Putamen (tissue), 1 donor: ENCODE measurements at regions not wholly inside any gene's neighbourhood (a gene's known extent, or its start where the extent isn't known, plus 50 kb on each side); places are given as distances from the start of the nearest gene placed in this dataset.

ENCODE experiments used
- DNase-seq: peaks from one replicate; pipeline ENCODE4 v3.0.0-alpha.2; 2016; ENCODE audit warnings: low spot score

DNA sequence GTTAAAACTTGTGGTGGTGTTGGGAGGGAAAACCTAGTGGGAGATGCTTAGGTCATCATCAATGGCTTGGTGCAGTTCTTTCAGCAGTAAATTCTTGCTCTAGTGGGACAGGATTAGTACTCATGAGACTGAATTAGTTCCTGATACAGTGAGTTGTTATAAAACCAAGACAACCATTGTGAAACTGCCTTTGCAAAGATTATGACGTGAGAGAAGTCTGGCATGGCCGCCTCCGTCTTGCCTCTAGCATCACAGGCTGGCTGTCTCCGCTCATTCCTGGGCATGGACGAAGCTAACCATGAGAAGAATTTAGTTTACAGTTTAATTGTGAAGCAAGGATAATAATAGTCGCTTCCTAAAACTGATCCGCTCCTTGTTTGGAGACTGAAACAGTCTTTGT lies 186.4 kb downstream of the KIF20B start:
- DNase-seq: no peak

DNA sequence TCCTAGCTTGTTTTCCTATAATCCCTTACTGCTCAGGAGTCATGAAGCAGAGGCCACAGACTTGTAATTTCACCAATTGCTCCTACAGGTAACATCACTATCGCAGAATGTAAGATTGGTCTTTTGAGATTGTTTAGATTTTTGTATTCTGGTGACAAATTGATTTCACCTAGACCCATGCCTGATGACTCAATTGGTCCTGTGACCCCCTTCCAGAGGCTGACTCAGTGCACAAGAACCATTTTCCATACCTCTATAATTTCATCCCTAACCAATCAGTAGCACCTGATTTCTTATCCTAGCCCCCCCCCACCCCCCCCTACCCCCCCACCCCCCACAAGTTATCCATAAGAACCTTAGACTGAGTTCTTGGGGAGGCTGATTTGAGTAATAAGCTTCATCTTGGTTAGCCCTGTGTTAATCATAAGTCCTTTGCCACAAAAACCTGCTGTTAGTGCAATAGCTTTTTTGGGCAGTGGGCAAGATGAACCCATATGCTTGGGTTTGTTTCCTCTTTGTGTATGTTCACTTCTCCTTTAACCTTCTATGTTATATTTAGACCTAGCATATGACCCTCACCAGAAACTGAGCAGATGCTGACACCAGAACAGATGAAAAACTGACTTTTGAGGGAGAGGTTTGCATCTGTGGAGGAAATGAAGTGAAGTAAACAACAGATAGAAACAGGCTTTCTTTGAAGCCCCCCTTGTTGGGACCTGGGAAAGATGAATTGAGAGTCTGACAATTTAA lies 187.1 kb downstream of the KIF20B start:
- DNase-seq: peak; percentile 39

DNA sequence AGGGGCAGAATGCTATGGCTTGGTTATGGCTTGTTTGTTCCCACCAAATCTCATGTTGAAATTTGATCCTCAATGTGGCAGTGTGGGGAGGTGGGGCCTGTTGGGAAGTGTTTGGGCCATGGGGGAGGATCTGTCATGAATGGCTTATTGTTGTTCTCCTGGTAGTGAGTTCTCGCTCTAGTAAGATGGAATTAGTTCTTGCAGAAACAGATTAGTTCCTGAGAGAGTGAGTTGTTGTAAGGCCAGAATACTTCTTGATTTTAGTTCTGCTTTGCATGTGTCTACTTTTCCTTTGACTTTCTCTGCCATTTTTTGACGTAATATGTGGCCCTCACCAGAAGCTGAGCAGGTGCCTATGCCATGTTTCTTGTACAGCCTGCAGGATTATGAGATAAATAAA lies 188.2 kb downstream of the KIF20B start:
- peak; percentile 10 for DNase-seq

DNA sequence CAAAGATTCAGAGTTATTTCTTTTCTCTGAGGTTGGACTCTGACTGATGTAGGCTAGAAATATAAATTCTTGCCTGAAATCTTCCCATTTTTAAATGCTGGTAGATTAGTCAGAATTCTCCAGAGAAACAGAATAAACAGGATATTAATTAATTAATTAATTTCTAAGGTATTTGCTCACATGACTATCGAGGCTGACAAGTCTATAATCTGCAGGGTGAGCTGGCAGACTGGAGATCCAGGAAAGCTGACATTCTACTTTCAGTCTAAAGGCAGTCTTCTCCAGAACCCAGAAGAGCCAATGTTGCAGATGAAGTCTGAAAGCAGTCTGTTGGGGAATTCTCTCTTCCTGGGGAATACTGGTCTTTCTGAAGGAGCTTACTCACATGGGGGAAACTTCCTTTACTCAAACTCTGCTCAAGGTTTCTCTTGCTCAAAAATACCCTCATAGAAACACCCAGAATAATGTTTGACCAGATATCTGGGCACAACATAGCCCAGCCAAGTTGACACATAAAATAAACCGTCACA lies 189.7 kb downstream of the KIF20B start:
- DNase-seq: no peak

DNA sequence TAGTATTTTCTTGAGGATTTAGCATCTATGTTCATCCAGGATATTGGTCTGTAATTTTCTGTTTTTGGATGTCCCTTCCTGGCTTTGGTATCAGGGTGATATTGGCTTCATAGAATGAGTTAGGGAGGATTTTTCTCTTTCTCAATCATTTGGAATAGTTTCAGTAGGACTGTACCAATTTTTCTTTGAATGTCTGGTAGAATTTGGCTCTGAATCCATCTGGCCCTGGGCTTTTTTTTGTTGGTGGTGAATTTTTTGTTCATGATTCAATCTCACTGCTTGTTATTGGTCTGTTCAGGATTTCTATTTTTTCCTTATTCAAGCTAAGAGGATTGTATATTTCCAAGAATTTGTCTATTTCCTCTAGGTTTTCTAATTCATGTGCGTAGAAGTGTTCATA lies 192.7 kb downstream of the KIF20B start:
- DNase-seq: no peak

DNA sequence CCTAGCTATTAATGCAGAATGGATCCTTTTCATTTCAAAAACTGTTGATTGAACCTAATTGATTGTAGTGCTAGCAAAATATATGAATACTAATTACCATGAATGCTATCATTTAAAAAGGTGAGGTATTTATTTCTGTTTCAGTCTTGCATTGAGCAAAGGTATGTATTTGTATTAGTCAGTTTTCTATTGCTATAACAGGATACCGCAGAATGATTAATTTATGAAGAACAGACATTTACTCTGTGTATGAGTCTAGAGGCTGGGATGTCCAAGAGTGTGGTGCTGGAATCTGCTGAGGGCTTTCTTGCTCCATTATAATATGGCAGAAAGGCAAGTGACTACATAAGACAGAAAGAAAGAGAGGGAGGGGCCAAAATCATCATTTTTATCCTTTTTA lies 199.2 kb downstream of the KIF20B start:
- no peak for DNase-seq

DNA sequence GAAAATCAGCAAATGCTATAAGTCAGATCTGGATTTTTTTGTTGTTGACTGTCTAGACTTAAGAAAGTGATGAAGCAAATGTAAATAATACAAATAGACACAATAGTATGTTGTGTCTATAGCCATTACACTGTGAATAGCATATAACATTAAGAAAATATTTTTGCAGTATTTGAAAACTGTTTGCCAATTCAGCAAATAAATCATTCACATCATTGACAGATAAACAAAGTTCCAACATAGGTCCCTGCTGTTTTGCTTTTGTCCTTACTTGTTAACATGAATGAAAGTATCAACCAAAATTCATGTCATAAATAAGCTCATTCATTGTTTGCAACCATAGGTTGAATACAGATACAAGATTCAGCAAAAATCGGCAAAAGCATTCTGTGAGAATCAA lies 200.5 kb downstream of the KIF20B start:
- DNase-seq: no peak

DNA sequence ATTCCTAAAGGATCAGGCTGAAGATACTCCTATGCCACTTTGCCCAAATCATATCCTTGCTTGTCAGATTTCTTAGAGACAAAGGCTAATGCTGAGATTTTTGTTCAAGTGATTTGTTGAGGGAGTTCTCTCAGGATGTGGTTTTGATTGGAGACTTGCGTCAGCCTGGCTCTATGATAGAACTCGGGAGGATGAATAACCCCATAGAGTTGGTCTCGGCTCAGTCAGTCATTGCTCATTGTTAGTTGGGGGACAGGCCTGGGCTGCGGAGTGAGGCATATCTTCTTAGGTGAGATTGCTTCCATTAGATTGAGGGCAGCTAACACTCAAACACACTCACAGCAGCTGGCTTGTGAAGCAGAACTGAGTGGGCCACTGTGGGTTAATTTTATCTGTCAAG lies 203.4 kb downstream of the KIF20B start:
- no peak for DNase-seq

DNA sequence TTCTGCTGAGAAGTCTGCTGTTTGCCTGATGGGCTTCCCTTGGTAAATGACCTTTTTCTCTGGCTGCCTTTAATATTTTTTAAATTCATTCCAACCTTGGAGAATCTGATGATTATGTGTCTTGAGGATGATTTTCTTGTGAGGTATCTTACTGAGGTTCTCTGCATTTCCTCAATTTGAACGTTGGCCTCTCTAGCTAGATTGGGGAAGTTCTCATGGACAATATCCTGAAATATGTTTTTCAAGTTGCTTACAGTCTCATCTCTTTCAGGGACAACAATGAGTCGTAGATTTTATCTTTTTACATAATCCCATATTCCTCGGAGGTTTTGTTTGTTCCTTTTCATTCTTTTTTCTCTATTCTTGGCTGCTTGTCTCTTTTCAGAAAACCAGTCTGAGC lies 208.4 kb downstream of the KIF20B start:
- DNase-seq: no peak

DNA sequence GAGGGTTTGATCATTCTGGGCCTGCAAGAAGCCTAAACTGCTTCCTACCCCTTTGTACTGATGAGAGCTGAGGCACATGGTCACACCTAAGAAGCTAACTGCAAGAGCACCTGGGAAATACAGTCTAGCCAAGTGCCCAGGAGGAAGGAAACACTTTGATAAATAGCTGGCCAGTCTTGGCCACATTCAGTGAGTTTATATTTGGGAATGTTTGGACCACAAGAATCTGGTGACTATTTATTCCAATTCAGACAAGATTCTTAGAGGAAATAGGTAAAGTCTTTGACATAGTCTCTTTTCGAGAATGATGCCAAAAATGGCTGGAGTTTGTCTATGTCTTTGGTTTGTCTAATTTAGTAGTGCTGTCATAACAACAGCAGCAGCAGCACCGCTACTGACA lies 213.6 kb downstream of the KIF20B start:
- DNase-seq: no peak

DNA sequence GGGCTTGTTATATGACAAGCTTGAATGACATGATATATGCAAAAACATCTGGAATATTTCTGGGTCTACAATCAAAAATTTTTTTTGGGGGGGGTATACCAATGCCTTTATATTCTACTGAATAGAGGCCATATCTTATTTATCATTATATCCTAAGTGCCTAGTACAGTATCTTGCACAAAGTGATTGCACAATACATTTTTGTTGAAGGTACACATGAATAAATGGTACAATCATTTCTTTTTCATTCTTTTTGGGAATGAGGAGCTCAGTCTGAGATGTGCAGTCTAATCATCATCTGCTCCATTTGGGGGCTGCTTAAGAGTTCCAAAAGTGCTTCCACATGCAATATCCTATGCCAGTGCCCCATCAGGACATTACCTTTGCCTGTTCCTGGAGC lies 214.6 kb downstream of the KIF20B start:
- DNase-seq: no peak

DNA sequence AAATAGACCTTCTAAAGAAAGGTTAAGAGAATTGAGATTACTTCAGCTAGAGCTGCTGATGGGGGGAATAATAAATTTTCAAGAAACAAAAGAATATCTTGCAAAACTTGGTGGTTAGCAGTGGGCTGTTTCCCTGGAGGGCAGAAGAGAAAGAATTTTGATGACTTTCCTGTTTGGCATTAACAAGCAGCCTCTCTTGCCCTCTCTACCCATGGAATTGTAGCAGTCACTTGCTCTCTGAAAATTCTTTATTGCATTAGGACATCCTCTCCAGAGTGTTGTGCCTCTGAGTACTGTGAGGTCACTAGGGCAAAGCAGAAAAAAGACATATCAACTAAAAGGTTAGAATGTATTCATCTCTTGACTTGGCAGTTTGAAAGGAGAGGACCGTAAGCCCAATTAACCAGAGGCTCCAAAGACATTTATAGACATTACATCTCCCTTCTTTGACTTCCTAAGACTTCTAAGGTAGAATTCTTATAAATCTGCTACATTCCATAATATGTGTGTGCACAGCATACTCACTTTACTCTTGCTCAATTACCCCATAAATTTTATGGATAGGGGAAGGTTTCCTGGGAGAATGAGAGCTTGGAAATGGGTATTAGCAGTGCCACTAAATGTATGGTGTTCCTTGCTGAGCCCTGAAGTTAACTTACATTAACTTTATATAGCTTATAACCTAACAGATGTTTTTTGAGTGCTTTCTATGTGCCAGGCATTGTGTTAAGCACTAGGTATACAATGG lies 215.3 kb downstream of the KIF20B start:
- no peak for DNase-seq

DNA sequence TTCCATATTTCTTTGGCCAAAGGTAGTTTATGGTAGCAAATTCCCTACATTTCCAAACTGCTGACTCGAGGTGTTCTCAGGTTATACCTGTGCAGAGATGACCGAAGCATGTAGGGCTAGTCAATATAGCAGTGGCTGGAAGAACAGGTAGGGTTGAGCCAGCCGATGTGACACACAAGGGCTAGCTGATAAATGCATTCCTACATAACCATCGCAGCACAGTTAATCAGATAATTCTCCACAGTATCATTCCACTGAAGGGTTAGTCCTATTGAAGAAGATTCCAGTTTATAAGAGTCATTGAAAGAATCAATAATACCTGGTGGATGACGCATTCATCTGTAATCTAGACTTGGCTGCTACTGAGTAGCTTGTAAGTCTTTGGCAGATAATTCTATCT lies 220.0 kb downstream of the KIF20B start:
- no peak for DNase-seq

DNA sequence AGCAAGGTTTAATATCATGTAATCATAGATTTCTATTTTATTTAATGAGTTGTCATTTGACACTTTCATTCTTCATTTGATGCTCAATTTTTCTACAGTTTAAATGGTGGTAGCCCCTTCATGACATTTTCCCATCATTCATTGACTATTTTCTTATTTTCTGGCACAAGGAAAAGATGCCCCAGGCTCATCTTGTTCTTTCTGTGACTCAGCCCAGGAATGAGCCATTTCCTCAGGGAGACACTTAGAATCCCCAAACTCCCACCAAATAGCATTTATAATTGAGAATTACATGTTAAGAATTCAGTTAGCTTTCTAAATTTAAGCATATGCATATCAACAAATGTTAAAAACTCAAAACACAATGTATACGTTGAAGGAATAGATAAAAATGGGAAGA lies 222.3 kb downstream of the KIF20B start:
- DNase-seq: no peak

DNA sequence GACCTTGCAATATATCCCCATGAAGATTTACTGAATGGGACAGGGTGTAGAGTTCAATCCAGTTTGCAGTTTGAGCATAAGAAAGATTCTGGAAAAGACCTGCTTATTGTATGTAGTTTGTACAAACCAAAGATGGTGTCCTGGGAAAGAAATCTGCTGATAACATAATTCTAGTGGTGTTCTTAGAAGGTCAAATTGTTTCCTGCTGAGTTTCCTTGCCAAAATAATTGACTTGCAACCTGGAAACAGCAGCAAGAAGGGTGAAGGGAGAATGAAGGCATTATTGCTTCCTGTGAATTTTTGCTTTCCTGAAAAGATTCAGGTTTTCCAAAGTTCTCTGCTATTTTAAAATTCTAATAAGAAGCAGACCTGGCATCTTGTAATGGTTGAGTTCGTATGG lies 222.9 kb downstream of the KIF20B start:
- no peak for DNase-seq

DNA sequence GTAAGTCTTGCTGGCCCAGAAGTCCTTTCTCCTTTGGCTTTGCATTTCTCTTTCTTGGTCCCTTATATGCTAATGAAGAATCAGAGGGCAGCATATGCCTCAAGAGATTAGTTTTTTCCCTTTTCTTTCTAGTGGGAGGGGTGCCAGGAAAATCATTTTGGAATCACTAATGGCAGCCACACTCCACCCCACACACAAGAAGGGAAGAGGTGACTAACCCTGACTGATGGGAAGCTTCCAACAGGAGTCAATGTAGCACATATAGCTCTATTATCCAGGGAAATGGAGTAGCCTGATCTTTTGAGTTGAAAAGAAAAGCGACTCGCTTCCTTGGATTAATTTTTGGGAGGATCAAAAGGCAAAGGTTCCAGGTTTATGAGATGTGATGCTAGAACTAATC lies 225.3 kb downstream of the KIF20B start:
- DNase-seq: no peak

DNA sequence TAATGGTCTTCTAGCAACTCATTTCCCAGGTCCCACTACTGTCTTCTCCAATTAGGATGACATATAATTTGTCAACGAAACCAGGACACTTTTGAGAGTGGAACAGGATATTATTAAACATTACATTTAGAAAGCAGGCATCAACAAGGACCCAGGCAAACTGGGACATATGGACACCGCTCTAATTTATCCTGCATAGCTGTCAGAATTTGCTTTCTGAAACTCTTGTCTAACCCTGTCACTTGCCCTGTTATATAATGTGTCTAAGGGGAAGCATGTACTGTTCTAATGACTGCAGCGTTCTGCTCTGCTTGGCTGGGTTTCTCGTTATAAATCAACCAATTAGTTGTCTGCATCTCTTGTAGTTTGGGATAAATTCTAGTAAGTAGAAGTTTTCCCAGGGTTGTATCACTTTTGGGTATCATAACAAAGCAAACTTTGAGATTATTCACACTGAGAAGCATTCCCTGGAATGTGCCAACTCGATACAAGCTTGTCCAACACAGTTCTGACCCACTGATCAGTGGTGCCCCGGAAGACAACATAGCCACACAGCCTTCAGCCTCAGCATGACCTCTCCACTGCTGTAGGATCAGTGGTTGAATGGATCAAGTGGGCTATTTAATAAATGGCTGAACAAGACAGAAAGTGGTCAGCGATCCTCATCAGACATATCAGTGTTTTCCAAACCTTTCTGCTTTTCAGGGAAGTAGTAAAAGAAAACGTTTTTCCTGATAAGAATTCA lies 228.1 kb downstream of the KIF20B start:
- no peak for DNase-seq

DNA sequence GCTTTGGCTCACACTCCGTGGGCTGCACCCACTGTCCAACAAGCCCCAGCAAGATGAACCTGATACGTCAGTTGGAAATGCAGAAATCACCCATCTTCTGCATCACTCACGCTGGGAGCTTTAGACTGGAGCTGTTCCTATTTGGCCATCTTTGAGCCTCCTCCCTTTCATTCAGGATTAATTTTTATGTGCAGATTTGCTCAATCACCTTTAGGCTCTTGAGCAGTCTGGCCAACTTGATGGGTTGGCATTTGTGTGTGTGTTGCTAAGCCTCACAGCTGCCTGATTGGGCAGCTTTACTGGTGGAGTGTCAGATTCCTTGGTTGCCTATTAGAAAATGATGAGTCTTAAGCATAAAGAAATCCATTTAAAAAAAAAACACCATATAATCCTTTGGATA lies 236.1 kb downstream of the KIF20B start:
- DNase-seq: no peak

DNA sequence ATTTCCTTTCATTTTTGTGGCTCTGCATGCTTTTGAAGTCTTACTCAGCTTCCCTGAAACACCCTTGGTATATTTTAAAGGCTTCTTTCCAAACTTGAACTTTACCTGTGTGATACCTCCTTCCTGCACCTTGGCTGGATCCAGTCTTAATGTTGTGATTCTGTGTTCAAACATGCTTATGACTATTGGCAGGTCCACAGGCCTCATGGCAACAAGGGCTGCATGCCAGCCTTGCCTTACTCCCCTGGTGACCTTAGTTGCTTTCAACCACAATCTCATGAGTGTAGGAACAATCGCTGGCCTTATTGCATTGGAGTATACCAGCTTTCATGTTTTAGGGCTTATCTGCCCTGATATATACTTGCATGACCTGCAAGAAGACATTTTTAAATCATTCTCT lies 238.7 kb downstream of the KIF20B start:
- no peak for DNase-seq

DNA sequence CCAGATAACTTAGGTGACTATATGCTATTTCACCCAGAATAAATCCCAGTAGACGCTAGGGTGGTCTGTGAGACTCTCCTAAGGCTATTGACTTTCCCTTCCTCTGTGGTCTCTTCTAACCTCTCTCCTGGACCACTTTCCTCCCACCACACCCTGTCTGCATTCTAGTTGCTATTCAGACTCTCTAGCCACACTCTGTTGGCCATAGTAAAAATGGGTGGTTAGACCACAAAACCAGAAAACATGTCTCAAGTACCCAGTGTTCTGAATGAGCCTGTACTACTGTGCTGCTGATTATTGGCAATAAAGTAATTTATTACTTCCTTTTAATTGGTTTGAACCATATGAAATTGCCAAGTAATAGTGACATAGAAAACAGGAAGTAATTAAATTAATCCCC lies 240.8 kb downstream of the KIF20B start:
- no peak for DNase-seq

DNA sequence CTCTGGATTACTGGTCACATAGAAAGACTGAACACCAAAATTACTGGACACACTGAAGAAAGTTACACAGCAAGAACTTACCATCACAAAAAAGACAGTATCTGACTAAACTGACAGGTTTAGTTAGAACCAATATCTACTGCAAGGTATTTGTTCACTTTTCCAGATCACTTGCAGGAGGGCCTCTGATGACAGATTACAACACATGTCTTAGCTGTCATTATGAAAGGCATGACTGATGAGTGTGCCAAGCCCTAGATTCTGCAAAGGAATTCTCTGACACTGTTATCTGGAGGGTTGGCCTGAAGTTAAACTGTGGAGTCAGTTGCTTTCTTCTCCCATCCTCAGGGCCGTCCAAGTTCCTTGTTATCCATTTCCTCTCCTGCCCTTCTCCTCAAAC lies 242.7 kb downstream of the KIF20B start:
- DNase-seq: no peak

DNA sequence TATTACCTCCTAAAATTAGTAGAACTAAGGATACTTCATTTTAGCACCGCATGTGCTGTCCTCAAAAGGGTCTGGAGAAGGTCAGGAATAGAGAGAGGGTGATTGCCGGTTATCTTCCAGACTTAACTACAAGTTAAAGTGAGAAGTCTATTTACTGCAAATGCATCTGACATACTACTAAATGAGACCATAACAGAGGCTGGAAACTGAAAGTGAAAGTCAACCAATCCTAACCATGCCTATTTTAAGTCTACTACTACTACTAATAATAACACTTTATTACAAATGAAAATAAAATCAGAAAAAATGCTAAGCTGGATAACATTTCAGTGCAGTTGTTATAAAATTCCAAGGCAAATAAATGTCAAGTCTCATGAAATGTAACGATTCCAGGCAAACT lies 244.7 kb downstream of the KIF20B start:
- DNase-seq: no peak

DNA sequence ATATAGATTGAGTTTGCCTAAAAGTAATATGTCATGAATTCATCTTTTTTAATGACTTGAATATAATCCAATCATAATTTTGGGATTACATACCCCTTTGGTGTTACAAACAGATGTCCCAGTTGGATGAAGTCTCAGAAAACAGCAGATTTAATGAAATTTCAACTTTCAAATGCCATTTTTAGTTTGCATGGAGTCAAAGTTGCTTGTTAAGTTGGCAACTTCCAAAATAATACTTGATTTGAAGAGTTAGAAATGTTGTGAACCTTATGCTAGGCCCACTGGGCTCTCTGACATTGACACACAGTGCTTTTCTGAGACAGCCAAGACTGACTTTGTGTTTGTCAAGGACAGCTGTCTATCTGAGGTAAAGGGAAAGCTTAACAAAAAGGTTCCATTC lies 248.1 kb downstream of the KIF20B start:
- no peak for DNase-seq
